Endodermal cell (in vitro differentiated cells): ENCODE measurements at regions not wholly inside any gene's neighbourhood (a gene's known extent, or its start where the extent isn't known, plus 50 kb on each side); places are given as distances from the start of the nearest gene placed in this dataset.

Experiments used
- DNase-seq: peaks from one replicate; pipeline ENCODE4 v3.0.0-alpha.2; 2017
- H3K27ac ChIP-seq: 2 replicates; pipeline ENCODE4 v1.5.1; 2013; ENCODE audit warnings: mild to moderate bottlenecking, low read depth, low read length, moderate library complexity
- H3K27me3 ChIP-seq: 2 replicates; pipeline ENCODE4 v1.6.1; 2013; ENCODE audit warnings: mild to moderate bottlenecking, low read length, moderate library complexity; ENCODE audit not compliant: insufficient read depth, control insufficient read depth, poor library complexity, severe bottlenecking
- H3K36me3 ChIP-seq: 2 replicates; pipeline ENCODE4 v1.7.0; 2013; ENCODE audit warnings: mild to moderate bottlenecking, low read length, moderate library complexity; ENCODE audit not compliant: control insufficient read depth, insufficient read depth
- H3K4me1 ChIP-seq: one replicate; pipeline ENCODE4 v1.7.0; 2013; ENCODE audit warnings: low read length; ENCODE audit not compliant: control insufficient read depth, insufficient read depth
- H3K4me3 ChIP-seq: 2 replicates; pipeline ENCODE4 v1.5.1; 2013; ENCODE audit warnings: mild to moderate bottlenecking, low read length, moderate library complexity
- H3K9ac ChIP-seq: 2 replicates; pipeline ENCODE4 v1.6.1; 2013; ENCODE audit warnings: mild to moderate bottlenecking, low read length, moderate library complexity; ENCODE audit not compliant: poor library complexity, severe bottlenecking; ENCODE audit errors: extremely low read depth
- H3K9me3 ChIP-seq: 2 replicates; pipeline ENCODE4 v1.6.1; 2013; ENCODE audit warnings: mild to moderate bottlenecking, low read length, moderate library complexity; ENCODE audit not compliant: control insufficient read depth
- H3K27ac Mint-ChIP-seq: 2 replicates; pipeline ENCODE4 v1.8.0; 2020; ENCODE audit warnings: mixed read lengths
- H3K27me3 Mint-ChIP-seq: 2 replicates; pipeline ENCODE4 v1.8.0; 2021; ENCODE audit warnings: mild to moderate bottlenecking, mixed read lengths; ENCODE audit not compliant: insufficient read depth
- H3K36me3 Mint-ChIP-seq: 2 replicates; pipeline ENCODE4 v1.8.0; 2020; ENCODE audit warnings: low read depth, mixed read lengths
- H3K4me1 Mint-ChIP-seq: 2 replicates; pipeline ENCODE4 v1.8.0; 2020; ENCODE audit warnings: mixed read lengths
- H3K4me3 Mint-ChIP-seq: 2 replicates; pipeline ENCODE4 v1.8.0; 2020; ENCODE audit warnings: mild to moderate bottlenecking, moderate library complexity, mixed read lengths
- H3K9me3 Mint-ChIP-seq: 2 replicates; pipeline ENCODE4 v1.8.0; 2020; ENCODE audit warnings: mild to moderate bottlenecking, mixed read lengths
- WGBS, 2 experiments: methylation state at CpG; one replicate each; pipeline versions ENCODE4 v1.1.5 to v1.1.7; 2013; ENCODE audit warnings: missing lambda C conversion rate in 2 of 2, mixed read lengths in 1 of 2; ENCODE audit not compliant: insufficient coverage in 1 of 2, insufficient read length in 1 of 2; 5-methylcytosine and 5-hydroxymethylcytosine counted together
- TF ChIP-seq, protein P1 (sequence below): fragments of 200-600 bp; sonication (generic); conservative IDR thresholded peaks from 2 replicates; pipeline ENCODE4 v1.5.0; 2021; ENCODE audit warnings: antibody characterized with exemption, mild to moderate bottlenecking

DNA sequence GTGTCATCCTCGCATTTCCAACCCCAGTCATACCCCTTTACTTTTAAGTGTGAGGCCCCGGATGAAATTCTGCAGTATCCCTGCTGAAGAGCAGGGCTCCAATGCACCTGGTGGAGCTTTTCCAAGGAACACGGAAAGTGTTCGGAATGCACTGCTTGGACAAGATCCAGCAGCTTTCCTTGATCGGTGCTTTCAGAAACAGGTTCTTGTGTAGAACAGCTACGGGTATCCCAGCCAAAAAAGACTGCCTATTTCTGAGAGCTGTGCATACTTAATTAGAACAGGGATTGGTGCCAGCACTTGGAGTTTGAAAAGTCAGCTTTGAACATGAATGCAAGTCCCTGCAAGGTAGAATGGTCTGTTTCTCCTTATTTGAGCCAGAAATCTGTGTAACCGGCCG is 87.2 kb upstream of the C1QTNF9B start:
- no peak overlapping the region for H3K4me3 Mint-ChIP-seq
- H3K4me1 Mint-ChIP-seq = peaks cover 5% of the 10 kb centered on the region
- peaks cover 16% of the 10 kb centered on the region for H3K27me3 Mint-ChIP-seq
- TF ChIP-seq, protein P1, sequence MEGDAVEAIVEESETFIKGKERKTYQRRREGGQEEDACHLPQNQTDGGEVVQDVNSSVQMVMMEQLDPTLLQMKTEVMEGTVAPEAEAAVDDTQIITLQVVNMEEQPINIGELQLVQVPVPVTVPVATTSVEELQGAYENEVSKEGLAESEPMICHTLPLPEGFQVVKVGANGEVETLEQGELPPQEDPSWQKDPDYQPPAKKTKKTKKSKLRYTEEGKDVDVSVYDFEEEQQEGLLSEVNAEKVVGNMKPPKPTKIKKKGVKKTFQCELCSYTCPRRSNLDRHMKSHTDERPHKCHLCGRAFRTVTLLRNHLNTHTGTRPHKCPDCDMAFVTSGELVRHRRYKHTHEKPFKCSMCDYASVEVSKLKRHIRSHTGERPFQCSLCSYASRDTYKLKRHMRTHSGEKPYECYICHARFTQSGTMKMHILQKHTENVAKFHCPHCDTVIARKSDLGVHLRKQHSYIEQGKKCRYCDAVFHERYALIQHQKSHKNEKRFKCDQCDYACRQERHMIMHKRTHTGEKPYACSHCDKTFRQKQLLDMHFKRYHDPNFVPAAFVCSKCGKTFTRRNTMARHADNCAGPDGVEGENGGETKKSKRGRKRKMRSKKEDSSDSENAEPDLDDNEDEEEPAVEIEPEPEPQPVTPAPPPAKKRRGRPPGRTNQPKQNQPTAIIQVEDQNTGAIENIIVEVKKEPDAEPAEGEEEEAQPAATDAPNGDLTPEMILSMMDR = no peak
- H3K9me3 ChIP-seq = no peaks in the 10 kb centered on the region
- H3K27ac Mint-ChIP-seq = no peak overlapping the region
- no peak for DNase-seq
- WGBS, 2 experiments = 95 to 97% methylated on average over 8 of the region's 8 CpGs
- H3K4me1 ChIP-seq = no peaks in the 10 kb centered on the region
- no peaks in the 10 kb centered on the region for H3K27me3 ChIP-seq
- H3K36me3 Mint-ChIP-seq = no peaks in the 10 kb centered on the region
- no peak overlapping the region for H3K4me3 ChIP-seq
- no peaks in the 10 kb centered on the region for H3K36me3 ChIP-seq
- H3K27ac ChIP-seq = no peak overlapping the region
- H3K9me3 Mint-ChIP-seq = no peaks in the 10 kb centered on the region
- no peak overlapping the region for H3K9ac ChIP-seq

DNA sequence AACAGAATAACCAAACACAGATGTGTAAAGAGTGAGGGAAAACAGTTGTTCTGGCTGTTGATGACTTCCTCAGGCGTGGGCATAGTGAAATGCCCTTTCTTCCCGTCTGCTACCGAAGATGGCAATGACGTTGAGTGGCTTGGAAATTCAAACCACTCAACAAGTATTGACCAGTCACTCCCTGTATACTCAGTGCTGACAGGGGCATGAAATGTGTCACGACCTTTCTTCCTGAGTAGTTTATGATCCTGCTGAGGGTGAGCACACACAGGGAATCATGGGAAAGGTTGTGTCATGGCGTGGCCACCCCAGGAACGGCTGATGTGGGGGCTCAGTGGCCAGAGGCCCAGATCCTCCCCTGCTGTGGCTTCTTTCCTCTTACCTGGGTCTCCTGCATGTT is 87.8 kb upstream of the C1QTNF9B start:
- DNase-seq = no peak
- no peaks in the 10 kb centered on the region for H3K9me3 Mint-ChIP-seq
- no peak overlapping the region for H3K4me3 ChIP-seq
- H3K27me3 Mint-ChIP-seq = peaks cover 13% of the 10 kb centered on the region
- no peak overlapping the region for H3K27ac Mint-ChIP-seq
- H3K36me3 ChIP-seq = no peaks in the 10 kb centered on the region
- no peaks in the 10 kb centered on the region for H3K27me3 ChIP-seq
- WGBS, 2 experiments = 92 to 99% methylated on average over 7 of the region's 7 CpGs
- peaks cover 3% of the 10 kb centered on the region for H3K4me1 Mint-ChIP-seq
- no peaks in the 10 kb centered on the region for H3K4me1 ChIP-seq
- no peaks in the 10 kb centered on the region for H3K9me3 ChIP-seq
- H3K27ac ChIP-seq = no peak overlapping the region
- H3K4me3 Mint-ChIP-seq = no peak overlapping the region
- TF ChIP-seq, protein P1 = no peak
- H3K36me3 Mint-ChIP-seq = no peaks in the 10 kb centered on the region
- no peak overlapping the region for H3K9ac ChIP-seq

DNA sequence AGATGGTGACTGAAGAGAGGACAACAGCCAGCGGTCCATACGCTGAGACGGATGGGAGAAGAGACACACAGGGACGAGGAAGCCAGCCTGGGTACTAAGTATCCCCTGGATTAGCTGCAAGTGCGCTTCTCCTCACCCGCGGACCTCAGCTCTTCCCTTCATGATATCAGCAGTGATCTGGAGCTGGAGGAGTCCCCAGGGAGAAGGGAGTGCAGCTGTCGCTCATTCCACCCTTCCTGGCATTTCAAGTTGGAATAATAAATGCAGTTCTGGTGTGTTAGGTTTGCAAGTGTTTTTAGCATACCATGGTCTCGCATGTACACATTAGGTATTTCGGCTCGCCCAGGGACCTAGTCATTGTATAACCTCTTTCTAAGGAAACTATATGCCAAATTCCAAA is 88.5 kb upstream of the C1QTNF9B start:
- H3K9ac ChIP-seq = no peak overlapping the region
- DNase-seq = no peak
- peaks cover 11% of the 10 kb centered on the region for H3K27me3 Mint-ChIP-seq
- H3K9me3 Mint-ChIP-seq = no peaks in the 10 kb centered on the region
- no peaks in the 10 kb centered on the region for H3K9me3 ChIP-seq
- H3K4me3 ChIP-seq = no peak overlapping the region
- TF ChIP-seq, protein P1 = no peak
- H3K4me1 Mint-ChIP-seq = peaks cover 3% of the 10 kb centered on the region
- no peak overlapping the region for H3K27ac ChIP-seq
- H3K27me3 ChIP-seq = no peaks in the 10 kb centered on the region
- H3K36me3 ChIP-seq = no peaks in the 10 kb centered on the region
- no peak overlapping the region for H3K4me3 Mint-ChIP-seq
- H3K4me1 ChIP-seq = no peaks in the 10 kb centered on the region
- WGBS, 2 experiments = 95% methylated on average over 10 to 11 of the region's 11 CpGs
- no peaks in the 10 kb centered on the region for H3K36me3 Mint-ChIP-seq
- no peak overlapping the region for H3K27ac Mint-ChIP-seq
